ENCODE measurements at regions not wholly inside any gene's neighbourhood (a gene's known extent, or its start where the extent isn't known, plus 50 kb on each side); places are given as distances from the start of the nearest gene placed in this dataset.

GRCh38 chr4:128512161-128512560 is 224.5 kb upstream of the PGRMC2 start:
- DNase-seq, result no peak
- H4K8ac ChIP-seq (ENCODE audit: low read depth in 2 of 2, low read length in 2 of 2), result peak overlapping the region in 1 of 2 experiments; percentile 47; a peak in 1 of 4 replicates
- no peak for TF ChIP-seq ELK1 (IDR thresholded peaks at IDR 0.05; ENCODE audit: borderline replicate concordance, low read depth, low read length)
- no peak for TF ChIP-seq NFE2L2 (IDR thresholded peaks at IDR 0.05; ENCODE audit: low read depth, low read length)
- TF ChIP-seq CTCF (conservative IDR thresholded peaks at IDR 0.05; ENCODE audit: low read depth, low read length), result no peak
- no peak for TF ChIP-seq MAZ (IDR thresholded peaks at IDR 0.05; ENCODE audit: borderline replicate concordance, low read depth, low read length)
- no peak for TF ChIP-seq RAD21 (IDR thresholded peaks at IDR 0.05; ENCODE audit: low read length)
- no peak for TF ChIP-seq SMC3 (IDR thresholded peaks at IDR 0.05; ENCODE audit: low read depth, low read length)
- TF ChIP-seq MAFK (IDR thresholded peaks at IDR 0.05; ENCODE audit: low read depth, low read length), result no peak
- TF ChIP-seq CHD1 (IDR thresholded peaks at IDR 0.05; ENCODE audit: low read depth, low read length), result no peak
- no peak for TF ChIP-seq USF2 (IDR thresholded peaks at IDR 0.05; ENCODE audit: low read depth, low read length)
- no peak for TF ChIP-seq RFX5 (IDR thresholded peaks at IDR 0.05; ENCODE audit: low read depth, low read length)
- no peak for TF ChIP-seq FOS (IDR thresholded peaks at IDR 0.05; ENCODE audit: low read depth, low read length)
- TF ChIP-seq BHLHE40 (IDR thresholded peaks at IDR 0.05; ENCODE audit: low read depth, low read length), result no peak
- TF ChIP-seq CEBPB (IDR thresholded peaks at IDR 0.05; ENCODE audit: low read depth, low read length), result no peak
- TF ChIP-seq POLR2A (IDR thresholded peaks at IDR 0.05; ENCODE audit: low read depth, low read length), result no peak
- no peak for TF ChIP-seq MXI1 (IDR thresholded peaks at IDR 0.05; ENCODE audit: borderline replicate concordance, low read depth, low read length)
- no peak for TF ChIP-seq RCOR1 (IDR thresholded peaks at IDR 0.05; ENCODE audit: insufficient replicate concordance, low read length)
- no peak overlapping the region for H2AK9ac ChIP-seq (replicated peaks; ENCODE audit: low read depth, low read length, poor library complexity)
- in situ Hi-C loops (cut with MboI; ENCODE audit: low sequenced_read_pairs) (no loop called here), intact Hi-C loops (cut with micrococcal nuclease) (no loop called here), dilution Hi-C loops (cut with HindIII; ENCODE audit: low sequenced_read_pairs, unreplicated experiment) (no loop called here)
- no peak overlapping the region for H3K9ac ChIP-seq (ENCODE audit: low read depth, low read length)
- H2BK20ac ChIP-seq (ENCODE audit: low read depth, low read length), result peak overlapping the region; percentile 45; the same call in 1 of the 2 replicates
- H3K27me3 ChIP-seq (ENCODE audit: control insufficient read depth, insufficient read depth, low read length), result no peaks in the 10 kb centered on the region
- H3K36me3 ChIP-seq (ENCODE audit: control insufficient read depth, insufficient read depth, low read length), result no peaks in the 10 kb centered on the region
- H2AFZ ChIP-seq (replicated peaks; ENCODE audit: low read length, poor library complexity), result peak overlapping the region; percentile 65
- H3K9me1 ChIP-seq (ENCODE audit: insufficient read depth, low read length), result peaks cover 2% of the 10 kb centered on the region; the same call in 1 of the 2 replicates
- BruUV-seq (replicated peaks), result no TSS peak
- H2BK5ac ChIP-seq (ENCODE audit: low read depth, low read length, poor library complexity, severe bottlenecking), result no peak overlapping the region
- H2BK120ac ChIP-seq (ENCODE audit: low read depth, low read length), result no peak overlapping the region; the same call in 1 of the 2 replicates
- H3K27ac ChIP-seq (ENCODE audit: insufficient read depth, low read length), result no peak overlapping the region
- H3K4me2 ChIP-seq (ENCODE audit: low read depth, low read length), result no peak overlapping the region
- no peak overlapping the region for H4K91ac ChIP-seq (ENCODE audit: insufficient read depth, low read depth, low read length)
- no peaks in the 10 kb centered on the region for H3K79me1 ChIP-seq (ENCODE audit: low read depth in 1 of 2, low read length in 2 of 2)
- no peaks in the 10 kb centered on the region for H4K20me1 ChIP-seq (ENCODE audit: insufficient read depth, low read length)
- H2BK15ac ChIP-seq (ENCODE audit: low read depth, low read length), result no peak overlapping the region; the same call in 2 of the 3 replicates
- WGBS, 2 experiments (ENCODE audit: extremely low coverage in 2 of 2, insufficient read length in 1 of 2), result no CpG with 5 or more reads among the region's 5 CpGs
- H3K56ac ChIP-seq (ENCODE audit: extremely low read depth, insufficient read depth, low read length), result no peak overlapping the region
- no peak overlapping the region for H3K4me3 ChIP-seq (ENCODE audit: insufficient read depth, low read depth, low read length)
- H3K4ac ChIP-seq (ENCODE audit: low read depth, low read length), result peak overlapping the region; percentile 64; the same call in 1 of the 2 replicates
- ChIA-PET POLR2A (ENCODE audit: unreplicated experiment) (interaction anchor here (0.5 kb wide), 1 partner anchor 298 kb away, joined by 15 read pairs; no protein-coding TSS in a partner anchor), CTCF (interaction anchor here (1.0 kb wide), 1 partner anchor 17 kb away, joined by 3 read pairs; no protein-coding TSS in a partner anchor)
- ATAC-seq (ENCODE audit: low read depth), result no peak
- no peak overlapping the region; the same call in 1 of the 2 replicates for H4K5ac ChIP-seq (ENCODE audit: low read depth, low read length)
- no peaks in the 10 kb centered on the region for H3K9me3 ChIP-seq (ENCODE audit: control insufficient read depth, insufficient read depth, low read length)
- H2AK5ac ChIP-seq (ENCODE audit: low read depth, low read length), result peak overlapping the region; percentile 33; the same call in 1 of the 2 replicates
- H3K23ac ChIP-seq (ENCODE audit: low read depth, low read length), result no peak overlapping the region
- no peak overlapping the region for H3K18ac ChIP-seq (ENCODE audit: low read depth, low read length)
- H3K14ac ChIP-seq (replicated peaks; ENCODE audit: low read depth, low read length), result no peak overlapping the region
- H3K4me1 ChIP-seq (ENCODE audit: control insufficient read depth, insufficient read depth, low read length), result peaks cover 11% of the 10 kb centered on the region

Data from IMR-90 (cell line).